ENCODE measurements at regions not wholly inside any gene's neighbourhood (a gene's known extent, or its start where the extent isn't known, plus 50 kb on each side); places are given as distances from the start of the nearest gene placed in this dataset.

GRCh38 chr2:136301006-136301405, 183.1 kb upstream of the CXCR4 start:
- no peak for TF ChIP-seq CTCF (conservative IDR thresholded peaks at IDR 0.05 in 1 of 2, IDR thresholded peaks at IDR 0.05 in 1 of 2; ENCODE audit: extremely low read depth in 1 of 2, insufficient read depth in 1 of 2, low read depth in 1 of 2, low read length in 2 of 2)
- no peak for TF ChIP-seq EZH2 (IDR thresholded peaks at IDR 0.05; ENCODE audit: borderline replicate concordance, low read length)

Measured in mammary epithelial cell (primary cell).